Embryonic facial prominence (tissue), 1 donor: ENCODE measurements at regions not wholly inside any gene's neighbourhood (a gene's known extent, or its start where the extent isn't known, plus 50 kb on each side); places are given as distances from the start of the nearest gene placed in this dataset.
"Not testable (repeated sequence)": the region's sequence is repeated elsewhere in the genome, so short reads cannot be mapped to it uniquely, and the experiment has no call there.

ENCODE experiments used
- DNase-seq: peaks from one replicate; pipeline ENCODE4 v3.0.0-alpha.2; 2016; ENCODE audit errors: extremely low spot score

DNA sequence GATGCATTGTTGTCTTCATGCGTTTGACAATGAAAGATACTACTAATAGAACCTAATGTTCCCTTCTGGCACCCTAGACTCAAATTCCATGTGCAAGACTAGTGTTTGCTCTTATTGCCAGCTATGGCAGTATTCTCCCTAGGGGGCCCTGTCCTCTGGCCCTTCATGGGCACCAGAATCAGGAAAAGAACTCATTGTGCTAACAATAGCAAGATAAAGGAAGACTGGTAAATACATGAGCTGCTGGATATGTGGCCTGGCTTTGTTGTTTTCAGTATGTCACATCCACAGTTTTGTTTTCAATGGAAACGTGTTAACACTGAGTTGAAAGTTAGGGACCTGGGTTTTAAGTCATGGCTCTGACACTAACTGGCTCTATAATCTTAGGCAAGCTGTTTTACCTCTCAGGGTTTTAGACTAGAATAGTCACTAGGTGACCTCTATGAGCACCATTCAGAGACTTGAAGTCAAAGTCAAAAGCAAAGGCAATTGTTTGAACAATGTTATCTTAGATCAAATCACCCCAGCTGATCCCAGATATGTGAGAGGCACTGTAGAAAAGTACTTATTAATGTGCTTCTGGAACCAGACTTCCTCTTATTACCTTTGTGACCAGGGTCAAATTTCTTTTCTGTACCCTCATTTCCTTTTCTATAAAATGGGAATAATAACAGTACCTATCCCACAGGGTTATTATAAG, 253.7 kb upstream of the DIAPH2 start:
- no peak for DNase-seq

DNA sequence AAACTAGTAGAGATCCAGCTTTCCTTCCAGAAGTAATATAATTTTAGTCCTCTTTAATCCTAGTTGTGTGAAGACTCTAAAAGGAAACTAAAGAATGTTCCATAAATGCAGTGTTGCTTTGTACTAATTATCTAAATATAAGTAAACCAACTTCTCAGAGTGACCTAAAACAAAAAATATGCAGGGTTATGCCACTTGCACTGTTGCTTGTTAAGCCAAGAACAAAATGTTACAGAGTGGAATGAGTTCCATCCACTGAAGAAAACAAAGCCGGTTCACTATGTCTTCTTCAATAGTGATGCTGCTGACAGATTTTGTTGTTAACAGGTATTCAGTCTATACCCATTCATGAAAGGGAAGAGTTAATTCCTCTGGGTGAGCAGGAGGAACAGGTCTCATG, 252.0 kb upstream of the DIAPH2 start:
- no peak for DNase-seq

DNA sequence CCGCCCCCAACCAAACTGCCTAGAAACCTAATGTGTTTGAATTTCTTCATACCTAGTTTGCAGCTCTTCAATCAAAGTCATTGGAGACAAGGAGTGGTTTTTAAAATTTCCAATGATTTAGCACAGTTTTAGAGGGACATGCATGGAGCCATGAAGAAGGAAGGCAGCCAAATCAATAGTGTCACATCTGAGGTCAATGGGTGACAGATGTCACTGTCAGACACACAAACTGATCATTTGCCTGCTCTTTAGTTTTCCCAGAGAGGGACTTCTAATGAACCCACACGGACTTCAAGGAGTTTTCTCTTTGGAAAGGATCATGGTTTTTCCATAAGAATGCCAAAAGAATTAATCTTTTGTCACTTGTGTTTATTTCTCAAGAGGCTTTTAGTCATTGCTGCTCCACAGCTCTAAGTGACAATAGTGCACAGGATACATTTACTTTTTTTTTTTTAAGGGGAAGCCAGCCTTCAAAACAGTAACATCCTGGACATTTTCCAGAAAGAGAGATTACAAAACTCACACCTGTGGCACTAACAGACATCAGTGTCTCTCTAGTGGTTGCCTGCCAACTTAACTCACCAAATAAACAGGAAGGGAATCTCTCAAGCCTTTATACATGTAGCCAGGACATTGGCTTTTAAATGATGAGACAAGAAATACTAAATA, 251.1 kb upstream of the DIAPH2 start:
- no peak for DNase-seq

DNA sequence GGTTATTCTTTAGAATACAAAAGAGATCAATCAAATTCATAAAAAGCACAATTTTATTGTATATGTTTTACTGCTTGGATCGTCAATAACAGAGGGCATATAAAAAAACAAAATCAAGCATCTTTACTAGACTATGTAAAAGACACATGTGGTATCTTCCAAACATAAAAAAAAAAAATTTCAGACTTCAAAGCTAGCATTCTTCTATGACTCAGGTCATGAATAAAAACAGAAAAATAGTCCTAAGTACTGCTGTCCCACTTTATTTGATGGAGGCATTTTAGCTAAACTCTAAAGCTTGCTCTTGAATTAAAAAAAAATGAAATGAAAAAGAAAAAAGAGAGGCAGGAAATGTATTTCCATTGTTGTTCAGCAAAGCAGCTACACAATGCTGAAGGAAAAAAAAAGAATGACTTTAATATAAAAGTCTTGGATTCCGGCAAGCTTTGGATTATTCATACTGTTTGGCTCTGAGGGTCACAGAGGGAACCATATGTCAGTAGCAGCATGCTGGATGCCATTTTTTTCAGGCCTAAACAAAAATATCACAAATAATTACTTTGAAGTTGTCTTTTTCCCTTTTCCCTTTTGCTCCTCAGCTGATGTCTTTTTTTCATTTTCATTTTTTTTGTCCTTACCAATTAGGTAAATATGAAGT, 249.1 kb upstream of the DIAPH2 start:
- DNase-seq: no peak

DNA sequence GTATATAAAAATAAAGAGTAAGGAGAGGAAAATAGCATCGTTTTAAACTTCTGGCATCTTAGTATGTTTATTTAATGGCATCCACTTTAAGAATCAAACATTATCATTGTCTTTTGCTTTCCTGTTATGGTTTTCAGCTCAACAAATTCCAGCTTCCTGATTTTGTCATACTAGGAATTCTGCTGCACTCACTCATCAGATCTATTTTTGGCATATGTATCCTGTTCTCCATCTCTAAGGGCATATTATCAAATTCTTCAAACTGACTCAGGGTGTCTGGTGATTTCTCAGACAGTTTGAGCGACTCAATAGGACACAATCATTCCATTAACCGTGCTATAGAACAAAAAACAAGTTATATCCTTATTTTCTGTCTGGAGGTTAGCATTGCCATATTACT, 248.5 kb upstream of the DIAPH2 start:
- no peak for DNase-seq

DNA sequence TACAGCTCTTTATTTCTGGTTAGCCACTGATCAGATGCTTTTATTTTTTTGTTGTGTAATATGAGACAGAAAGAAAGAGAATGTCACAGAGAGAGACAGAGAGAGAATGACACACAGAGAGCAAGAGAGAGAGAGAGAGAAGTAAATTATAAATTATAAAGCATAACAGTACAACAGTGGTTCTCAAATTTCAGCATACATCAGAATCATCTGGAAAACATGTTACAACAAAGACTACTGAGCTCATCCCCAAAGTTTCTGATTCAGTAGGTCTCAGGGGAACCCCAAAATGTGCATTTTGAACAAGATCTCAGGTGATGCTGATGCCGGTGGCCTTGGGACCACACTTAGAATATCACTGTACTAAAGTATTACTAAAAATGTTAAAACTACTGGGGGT, 245.8 kb upstream of the DIAPH2 start:
- DNase-seq: no peak

DNA sequence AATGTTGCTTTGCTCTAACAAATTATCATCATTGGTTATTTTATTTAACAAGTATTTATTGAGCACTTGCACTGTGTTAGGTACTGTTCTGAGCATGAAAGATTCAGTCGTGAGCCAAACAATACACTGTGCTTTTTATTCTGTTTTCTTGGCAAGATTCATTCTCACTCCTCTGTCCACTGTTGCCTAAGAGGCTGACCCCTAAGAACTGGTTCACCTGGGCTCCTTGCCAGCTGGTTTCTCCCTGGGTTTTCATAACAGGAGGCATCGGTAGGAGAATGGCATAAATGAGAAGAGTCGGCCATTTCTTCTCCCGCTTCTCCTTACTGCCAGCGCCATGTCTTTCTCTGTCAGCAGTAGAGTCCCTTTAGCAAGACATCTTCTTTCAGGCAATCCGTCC, 243.7 kb upstream of the DIAPH2 start:
- no peak for DNase-seq

DNA sequence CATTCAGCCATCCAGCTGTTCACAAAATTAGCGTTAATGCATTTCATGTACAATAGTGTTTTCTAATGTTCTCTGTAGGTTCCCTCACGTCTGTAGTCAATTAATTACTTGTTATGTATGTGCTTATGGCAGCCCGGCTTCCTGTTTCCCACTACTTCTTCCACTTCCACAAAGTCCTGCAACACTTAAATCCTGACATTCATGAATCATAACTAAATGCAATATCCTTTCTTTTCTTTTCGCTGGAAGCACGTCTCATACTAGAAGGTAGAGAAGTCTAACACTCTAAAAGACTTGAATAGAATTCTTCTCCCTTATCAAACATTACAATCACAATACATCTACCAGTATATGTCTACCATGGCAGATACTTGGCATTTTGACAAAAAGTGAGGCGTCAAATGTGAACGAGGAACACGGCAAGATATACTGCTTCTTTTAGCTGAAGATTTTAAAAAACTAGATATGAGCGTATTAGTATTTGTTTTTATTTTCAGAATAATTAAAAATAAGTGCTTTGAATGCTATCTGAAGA, 239.0 kb upstream of the DIAPH2 start:
- DNase-seq: no peak

DNA sequence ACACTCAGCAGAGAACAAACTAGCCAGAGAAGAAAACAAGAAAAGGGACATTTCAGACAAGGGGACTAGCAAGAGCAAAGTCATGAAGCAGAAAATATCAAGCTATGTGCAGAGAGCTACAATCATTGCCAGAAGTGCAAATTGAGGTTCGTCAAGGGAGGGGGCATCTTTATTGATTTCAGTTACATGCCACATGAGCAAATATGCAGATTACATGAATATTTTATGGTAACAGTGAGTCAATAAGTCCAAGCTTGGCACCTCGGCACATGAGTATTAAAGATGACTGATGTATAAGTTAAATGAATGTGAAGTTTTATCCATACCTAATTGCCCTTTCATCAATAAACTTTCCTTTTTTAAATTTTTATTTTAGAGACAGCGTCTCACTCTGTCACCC, 238.1 kb upstream of the DIAPH2 start:
- no peak for DNase-seq

DNA sequence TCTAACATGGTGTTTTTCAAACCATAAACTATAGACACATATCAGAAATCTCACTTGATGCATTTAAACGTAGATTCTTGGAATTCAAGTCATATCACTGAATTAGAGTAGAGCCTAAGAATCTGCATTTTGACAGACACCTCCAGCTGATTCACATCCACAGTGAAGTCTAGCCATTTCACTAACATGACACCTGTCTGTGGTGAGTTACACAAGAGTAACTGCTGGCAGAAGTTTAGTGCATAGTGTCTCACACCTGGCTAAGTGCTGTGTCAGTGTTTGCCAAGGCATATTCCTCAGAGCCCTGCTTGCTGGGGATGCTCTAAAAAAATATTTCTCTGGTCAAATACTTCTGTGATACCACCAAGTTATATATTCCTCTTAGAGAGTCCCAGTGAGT, 237.5 kb upstream of the DIAPH2 start:
- DNase-seq: no peak

DNA sequence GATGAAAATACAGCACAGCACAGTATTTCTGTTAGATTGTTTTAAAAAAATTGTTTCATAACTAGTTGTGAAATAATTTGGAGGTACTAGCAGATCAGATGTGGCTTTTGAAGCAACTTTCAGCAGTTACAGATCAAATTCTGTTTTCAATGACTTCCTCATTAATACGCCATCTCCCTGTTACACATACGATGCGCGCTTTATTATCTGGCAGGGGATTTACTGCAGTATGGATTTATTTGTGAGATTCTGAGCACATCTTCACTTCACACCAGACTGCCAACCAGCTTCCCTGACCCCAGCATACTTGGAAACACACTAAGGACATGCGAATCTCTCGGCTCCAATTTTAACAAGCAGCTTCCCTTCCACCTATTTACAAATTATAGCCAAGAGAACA, 235.5 kb upstream of the DIAPH2 start:
- no peak for DNase-seq

DNA sequence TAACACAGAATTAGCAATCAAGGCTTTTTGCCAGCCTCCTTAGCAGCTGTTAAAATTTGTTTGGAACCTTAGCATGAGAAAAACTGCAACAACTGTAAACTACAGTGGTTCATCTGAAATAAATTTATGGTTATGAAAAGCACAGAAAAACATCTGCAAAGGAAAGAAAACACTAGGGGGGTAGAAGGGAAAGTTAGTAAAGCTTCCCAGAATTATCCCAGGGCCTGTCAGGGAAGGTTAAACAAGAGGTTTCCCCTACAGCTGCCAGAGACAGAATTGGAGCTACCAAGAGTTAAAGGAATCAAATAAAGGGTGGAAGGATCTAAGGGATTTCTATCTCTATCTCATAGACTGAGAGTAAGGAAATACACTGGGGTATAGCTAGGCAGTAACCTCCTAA, 234.7 kb upstream of the DIAPH2 start:
- no peak for DNase-seq

DNA sequence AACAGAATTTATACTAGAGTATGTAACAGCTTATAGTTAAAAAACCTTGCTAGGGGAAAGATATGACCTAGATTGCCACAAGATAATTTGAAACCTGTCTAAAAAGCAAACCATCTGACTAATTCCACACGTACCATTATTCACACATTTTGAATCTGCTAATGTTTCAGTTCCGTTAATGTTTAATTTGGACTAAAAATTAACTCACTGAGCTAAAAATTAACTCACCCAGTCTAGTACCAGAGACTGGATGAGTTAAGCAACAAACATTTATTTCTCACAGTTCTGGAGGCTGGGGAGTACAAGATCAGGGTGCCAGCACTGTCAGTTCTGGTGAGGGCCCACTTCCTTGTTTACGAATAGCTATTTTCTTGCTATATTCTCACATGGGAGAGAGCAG, 231.5 kb upstream of the DIAPH2 start:
- no peak for DNase-seq

DNA sequence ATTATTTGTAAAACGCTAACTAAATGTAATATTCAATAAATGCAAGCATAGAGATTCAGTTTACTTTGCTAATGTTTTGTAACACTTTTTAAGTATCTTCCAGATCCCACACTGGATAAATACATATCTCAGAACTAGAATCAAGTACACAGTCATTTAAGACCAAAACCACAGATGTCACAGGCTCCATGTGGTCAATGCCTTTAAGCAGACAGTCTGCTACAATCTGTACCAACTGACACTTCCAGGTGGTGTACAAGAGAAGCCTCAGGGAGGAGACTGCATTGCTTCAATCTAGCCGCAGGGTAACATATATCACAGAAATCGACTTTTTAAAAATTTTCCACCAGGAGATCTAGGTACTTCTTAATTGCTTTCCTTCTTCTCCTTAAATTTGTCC, 229.6 kb upstream of the DIAPH2 start:
- no peak for DNase-seq

DNA sequence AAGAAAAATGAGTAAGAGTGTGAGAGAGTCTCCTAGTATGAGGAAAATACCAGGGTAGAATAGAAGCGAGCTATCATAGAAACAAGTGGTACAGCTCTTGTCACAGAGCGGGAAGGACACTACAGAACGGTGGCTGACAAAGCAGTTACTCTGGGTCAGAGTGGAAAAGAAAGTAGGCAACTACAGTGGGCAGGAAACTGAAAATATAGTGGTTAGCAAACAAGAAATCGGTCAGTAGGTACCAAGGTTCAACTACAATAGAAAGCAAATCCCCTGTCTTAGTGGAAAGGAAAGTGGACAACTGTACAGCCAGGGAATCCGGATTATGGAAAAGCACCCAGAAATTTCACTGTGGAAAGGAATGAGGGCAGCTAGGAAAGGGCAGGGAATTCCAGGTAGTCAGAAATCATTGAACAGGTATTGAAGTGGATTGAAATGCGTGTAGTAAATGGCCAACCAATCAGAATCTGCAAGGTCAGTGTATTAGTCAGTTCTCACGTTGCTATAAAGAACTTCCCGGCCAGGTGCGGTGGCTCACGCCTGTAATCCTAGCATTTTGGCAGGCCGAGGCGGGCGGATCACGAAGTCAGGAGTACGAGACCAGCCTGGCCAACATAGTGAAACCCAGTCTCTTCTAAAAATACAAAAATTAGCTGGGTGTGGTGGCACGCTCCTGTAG, 219.6 kb upstream of the DIAPH2 start:
- no peak for DNase-seq

DNA sequence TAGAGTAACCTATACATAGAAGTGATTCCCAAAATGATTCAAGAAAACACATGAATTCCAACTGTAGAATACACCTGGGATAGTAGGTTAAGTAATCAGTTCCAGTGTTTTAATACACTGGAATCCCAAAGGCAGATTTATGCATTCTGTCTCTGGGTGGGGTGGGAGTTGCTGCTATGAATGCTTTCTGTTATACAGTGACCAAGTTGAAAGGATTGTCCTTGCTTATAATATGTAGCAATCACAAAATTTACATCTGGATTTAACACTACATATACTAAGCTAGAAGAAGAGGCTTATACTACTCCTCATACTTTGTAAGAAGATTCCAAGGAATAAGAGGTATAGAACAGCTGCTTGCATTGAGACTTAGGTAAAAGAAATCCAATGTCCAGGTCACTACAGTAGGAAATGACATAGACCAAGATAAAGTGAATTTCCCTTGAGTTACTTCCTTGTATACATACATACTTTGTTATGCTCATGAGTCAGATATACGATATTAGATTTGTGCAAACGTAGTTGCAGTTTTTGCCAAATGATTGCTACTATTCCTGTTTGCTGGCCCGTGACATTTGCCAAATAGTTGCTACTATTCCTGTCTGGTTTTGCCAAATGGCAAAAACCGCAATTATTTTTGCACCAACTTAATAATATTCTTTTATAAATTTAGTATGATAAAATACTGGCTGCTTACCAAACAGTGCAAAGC, 210.5 kb upstream of the DIAPH2 start:
- DNase-seq: no peak

DNA sequence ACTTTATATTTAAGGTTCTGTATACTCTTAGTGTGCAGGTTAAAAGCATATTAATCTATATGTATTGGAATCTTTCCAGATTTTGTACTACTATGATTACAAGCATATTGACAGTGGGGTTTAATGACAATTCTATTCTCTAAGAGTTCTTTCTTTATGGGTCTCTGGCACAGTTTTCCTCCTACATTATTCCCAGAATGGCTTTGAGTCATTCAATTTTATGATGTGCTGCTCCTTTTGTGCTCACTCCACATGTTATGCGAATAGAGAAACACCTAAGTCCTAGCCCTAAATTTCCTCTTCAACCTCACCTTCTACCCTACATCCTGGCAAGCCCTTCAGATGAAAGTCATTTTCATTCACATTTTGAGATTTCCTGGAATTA, 209.9 kb upstream of the DIAPH2 start:
- DNase-seq: no peak

DNA sequence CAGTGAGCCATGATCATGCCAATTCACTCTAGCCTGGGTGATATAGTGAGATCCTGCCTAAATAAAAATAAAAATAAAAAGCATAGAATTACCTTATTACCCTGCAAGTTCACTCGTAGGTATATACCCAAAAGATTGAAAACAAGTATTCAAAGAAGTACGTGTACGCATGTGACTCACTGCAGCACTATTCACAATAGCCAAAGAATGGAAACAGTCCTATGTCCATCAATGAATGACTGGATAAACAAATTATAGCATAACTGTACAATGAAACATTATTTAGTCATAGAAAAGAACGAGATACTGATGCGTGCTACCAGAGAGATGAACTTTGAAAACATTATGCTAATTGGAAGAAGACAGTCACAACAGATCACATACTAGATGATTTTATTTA, 204.6 kb upstream of the DIAPH2 start:
- DNase-seq: no peak

DNA sequence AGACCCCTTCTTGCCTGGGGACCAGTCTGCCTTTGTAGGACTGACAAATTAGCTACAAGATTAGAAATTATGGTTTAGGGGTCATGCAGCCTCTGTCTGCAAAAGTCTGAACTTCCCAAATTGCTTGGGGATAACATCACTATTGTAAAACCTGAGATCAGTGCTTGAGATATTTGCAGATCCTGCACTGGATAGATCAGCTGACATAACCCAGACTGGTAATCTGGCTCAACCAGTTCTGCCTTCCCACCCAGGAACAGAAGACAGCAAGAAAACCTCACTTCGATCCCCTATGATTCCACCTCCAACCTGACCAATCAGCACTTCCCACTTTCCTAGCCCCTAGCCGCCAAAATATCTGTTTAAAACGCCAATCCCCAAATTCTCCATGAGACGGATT, 202.8 kb upstream of the DIAPH2 start:
- DNase-seq: no peak

DNA sequence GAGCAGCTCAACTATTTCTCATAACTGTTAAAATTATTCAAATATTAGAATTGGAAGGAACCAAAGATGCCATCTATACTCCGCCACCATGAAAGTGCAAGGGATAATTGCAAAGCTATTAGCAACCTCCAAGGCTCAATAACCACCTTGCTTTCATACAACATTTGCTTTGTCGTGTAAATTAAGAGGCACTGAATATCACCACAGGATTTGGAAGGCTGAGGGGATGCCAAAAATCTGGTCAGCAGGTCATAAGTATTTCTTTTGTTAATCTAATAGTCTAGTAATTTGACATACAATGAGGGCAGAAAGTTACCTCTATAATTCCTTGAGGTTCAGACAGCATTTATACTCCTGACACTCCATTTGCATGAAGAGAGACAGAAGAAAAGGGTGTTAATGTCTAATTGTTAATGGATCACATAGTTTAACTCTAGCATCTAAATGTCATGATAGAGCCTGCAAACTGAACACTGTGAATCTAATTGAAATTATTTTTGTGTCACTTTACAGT, 200.9 kb upstream of the DIAPH2 start:
- no peak for DNase-seq

DNA sequence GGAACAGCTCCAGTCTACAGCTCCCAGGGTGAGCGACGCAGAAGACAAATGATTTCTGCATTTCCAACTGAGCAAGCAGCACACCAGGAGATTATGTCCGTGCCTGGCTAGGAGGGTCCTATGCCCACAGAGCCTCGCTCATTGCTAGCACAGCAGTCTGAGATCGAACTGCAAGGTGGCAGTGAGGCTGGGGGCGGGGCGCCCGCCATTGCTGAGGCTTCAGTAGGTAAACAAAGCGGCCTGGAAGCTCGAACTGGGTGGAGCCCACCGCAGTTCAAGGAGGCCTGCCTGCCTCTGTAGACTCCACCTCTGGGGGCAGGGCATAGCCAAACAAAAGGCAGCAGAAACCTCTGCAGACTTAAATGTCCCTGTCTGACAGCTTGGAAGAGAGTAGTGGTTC, 198.0 kb upstream of the DIAPH2 start:
- DNase-seq: not testable (repeated sequence)

DNA sequence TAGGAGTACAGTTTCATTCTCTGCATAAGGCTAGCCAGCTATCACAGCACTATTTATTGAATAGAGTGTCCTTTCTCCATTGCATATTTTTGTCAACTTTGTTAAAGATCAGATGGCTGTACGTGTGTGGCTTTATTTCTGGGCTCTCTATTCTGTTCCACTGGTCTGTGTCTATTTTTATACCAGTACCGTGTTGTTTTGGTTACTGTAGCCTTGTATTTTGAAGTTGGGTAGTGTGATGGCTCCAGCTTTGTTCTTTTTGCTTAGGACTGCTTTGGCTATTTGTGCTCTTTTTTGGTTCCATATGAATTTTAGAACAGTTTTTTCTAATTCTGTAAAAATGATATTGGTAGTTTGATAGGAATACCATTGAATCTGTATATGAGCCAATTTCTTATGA, 182.1 kb upstream of the DIAPH2 start:
- DNase-seq: no peak
